Hepatocyte (in vitro differentiated cells): ENCODE measurements at regions not wholly inside any gene's neighbourhood (a gene's known extent, or its start where the extent isn't known, plus 50 kb on each side); places are given as distances from the start of the nearest gene placed in this dataset.

Source experiments
- EZH2 ChIP-seq: fragments of 200-600 bp; sonication (generic); IDR thresholded peaks from 2 replicates; pipeline ENCODE4 v1.6.1; 2016; ENCODE audit warnings: antibody characterized with exemption, mild to moderate bottlenecking, borderline replicate concordance
- EZH2phosphoT487 ChIP-seq: fragments of 200-600 bp; sonication (generic); IDR thresholded peaks from one replicate; pipeline ENCODE4 v1.6.1; 2018; ENCODE audit warnings: antibody characterized with exemption, mild to moderate bottlenecking, low read depth, moderate library complexity; ENCODE audit not compliant: unreplicated experiment, severe bottlenecking
- TF ChIP-seq, protein P1 (sequence below): fragments of 200-600 bp; sonication (generic); IDR thresholded peaks from 2 replicates; pipeline ENCODE4 v1.5.1; 2016; ENCODE audit warnings: antibody characterized with exemption, mild to moderate bottlenecking; ENCODE audit not compliant: poor library complexity

DNA sequence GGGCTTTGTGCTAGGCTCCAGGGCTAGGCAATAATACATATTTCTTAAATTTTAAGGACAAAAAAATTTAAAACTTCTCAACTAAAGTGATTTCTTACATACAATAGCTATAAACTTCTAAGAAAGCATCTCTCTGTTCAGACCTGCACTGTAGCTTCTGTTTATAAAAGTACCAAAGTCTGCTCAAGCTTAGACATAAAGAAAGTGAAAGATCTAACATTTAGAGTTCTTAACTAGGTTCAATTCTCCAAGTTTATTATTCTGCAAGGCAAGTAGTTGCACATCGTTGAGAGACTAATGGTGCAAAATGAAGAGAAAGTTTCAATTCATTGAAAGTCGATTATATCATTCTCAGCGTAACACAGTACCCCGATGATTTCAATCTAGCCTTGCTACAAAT is 857.4 kb upstream of the HTR2C start:
- TF ChIP-seq, protein P1, sequence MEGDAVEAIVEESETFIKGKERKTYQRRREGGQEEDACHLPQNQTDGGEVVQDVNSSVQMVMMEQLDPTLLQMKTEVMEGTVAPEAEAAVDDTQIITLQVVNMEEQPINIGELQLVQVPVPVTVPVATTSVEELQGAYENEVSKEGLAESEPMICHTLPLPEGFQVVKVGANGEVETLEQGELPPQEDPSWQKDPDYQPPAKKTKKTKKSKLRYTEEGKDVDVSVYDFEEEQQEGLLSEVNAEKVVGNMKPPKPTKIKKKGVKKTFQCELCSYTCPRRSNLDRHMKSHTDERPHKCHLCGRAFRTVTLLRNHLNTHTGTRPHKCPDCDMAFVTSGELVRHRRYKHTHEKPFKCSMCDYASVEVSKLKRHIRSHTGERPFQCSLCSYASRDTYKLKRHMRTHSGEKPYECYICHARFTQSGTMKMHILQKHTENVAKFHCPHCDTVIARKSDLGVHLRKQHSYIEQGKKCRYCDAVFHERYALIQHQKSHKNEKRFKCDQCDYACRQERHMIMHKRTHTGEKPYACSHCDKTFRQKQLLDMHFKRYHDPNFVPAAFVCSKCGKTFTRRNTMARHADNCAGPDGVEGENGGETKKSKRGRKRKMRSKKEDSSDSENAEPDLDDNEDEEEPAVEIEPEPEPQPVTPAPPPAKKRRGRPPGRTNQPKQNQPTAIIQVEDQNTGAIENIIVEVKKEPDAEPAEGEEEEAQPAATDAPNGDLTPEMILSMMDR: no peak
- no peak for TF ChIP-seq EZH2
- TF ChIP-seq EZH2phosphoT487: no peak
